ENCODE measurements at regions not wholly inside any gene's neighbourhood (a gene's known extent, or its start where the extent isn't known, plus 50 kb on each side); places are given as distances from the start of the nearest gene placed in this dataset.

- no peak for DNase-seq (ENCODE audit: low read depth)
These were observed 211.2 kb downstream of the SETD4 start for GRCh38 chr21:35849144-35849543.

DNA sequence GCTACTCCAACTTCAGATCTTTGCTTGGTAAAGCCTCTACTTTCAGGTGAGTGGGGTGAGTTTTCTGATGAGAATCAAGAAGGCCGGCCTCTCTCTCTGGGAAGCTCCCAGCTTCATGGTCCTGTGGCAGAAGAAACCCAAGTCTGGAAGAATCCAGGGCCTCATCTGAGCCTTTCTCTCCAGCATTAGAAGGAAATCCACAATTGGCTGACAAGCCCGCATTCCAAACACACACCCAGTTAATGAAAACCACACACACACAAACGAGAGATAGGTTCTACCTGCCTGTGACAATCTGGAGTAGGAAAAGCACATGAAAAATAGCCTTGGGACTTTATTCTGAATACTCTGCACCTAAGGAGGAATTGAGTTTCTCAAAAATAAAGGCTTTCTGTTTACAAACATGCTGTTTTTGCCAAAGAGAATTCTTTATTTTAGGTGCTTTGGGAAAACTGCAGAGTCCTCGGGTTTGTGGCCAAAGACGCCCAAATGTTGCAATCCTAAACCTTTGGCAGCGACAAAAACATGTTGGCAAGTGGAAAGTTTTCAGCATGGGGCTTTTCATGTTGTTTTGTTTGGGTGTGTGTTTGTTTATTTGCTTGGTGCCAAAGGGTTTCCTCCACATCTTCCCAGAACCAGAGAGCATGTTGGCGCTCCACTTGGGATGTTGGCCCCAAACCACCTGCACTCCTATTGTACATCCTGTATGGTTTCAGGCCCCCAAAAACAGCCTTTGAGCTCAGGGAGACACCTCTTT lies 216.2 kb downstream of the SETD4 start:
- no peak for DNase-seq (ENCODE audit: low read depth)

- no peak for DNase-seq (ENCODE audit: low read depth)
These were observed 219.4 kb downstream of the SETD4 start for GRCh38 chr21:35840949-35841348.

- DNase-seq (ENCODE audit: low read depth): peak; percentile 60
These were observed 220.0 kb downstream of the SETD4 start for GRCh38 chr21:35840197-35840799.

GRCh38 chr21:35838987-35839763 lies 221.2 kb downstream of the SETD4 start:
- DNase-seq (ENCODE audit: low read depth): no peak

DNA sequence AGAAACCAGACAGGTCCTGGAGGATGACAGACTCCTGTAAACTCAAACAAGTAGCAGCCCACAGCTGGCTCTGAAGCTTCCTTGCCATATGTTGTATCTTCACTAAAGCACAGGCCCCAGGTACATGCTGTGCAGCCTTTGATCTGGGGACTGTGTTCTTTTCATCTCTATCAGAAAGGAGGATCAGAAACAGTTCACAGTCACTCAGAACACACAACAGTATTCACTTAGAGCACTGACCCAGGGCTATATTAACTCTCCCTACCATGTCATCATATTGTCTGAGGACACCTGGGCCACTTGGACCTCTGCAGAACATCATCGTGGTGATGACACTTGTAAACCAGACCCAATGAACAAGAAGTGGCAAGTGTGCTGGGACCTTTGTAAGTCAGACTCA lies 222.0 kb downstream of the SETD4 start:
- no peak for DNase-seq (ENCODE audit: low read depth)

GRCh38 chr21:35833991-35834390 lies 226.3 kb downstream of the SETD4 start:
- no peak for DNase-seq (ENCODE audit: low read depth)

GRCh38 chr21:35833388-35833787 lies 226.9 kb downstream of the SETD4 start:
- DNase-seq (ENCODE audit: low read depth): no peak

GRCh38 chr21:35831230-35831629 lies 229.1 kb downstream of the SETD4 start:
- no peak for DNase-seq (ENCODE audit: low read depth)

DNA sequence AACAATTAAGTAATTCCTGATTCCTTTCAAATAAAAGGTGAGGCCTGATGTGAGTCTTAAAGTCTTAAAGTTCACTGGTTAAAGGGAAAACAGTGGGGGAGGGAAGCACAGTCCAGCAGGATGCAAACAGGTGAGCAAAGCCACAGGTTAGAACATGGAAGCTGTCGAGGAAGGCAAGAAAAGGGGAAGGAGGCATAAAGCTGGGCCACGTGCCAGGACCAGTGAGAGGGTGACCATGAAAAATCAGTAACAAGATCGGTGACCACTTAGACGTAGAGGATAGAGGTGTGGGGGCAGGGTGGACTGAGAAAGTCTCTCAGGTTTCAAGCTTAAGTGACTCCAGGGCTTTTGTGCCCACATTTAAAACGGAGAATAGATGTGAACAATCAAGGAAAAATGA lies 231.3 kb downstream of the SETD4 start:
- no peak for DNase-seq (ENCODE audit: low read depth)

DNA sequence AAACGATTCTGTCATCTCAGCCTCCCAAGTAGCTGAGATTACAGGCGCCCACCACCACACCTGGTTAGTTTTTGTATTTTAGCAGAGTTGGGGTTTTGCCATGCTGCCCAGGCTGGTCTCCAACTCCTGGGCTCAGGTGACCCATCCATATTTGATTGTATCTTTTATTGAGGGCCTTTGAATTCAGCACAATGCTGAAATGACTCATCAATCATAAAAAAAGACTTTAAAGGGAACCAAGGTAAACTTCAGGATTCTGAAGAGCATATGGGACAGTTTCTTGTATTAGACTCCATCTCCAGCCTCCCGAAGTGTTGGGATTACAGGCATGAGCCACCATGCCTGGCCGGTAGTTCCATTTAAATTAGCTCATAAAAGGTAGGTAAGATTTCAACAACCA lies 232.2 kb downstream of the SETD4 start:
- DNase-seq (ENCODE audit: low read depth): no peak

GRCh38 chr21:35827004-35827403 lies 233.3 kb downstream of the SETD4 start:
- no peak for DNase-seq (ENCODE audit: low read depth)

DNA sequence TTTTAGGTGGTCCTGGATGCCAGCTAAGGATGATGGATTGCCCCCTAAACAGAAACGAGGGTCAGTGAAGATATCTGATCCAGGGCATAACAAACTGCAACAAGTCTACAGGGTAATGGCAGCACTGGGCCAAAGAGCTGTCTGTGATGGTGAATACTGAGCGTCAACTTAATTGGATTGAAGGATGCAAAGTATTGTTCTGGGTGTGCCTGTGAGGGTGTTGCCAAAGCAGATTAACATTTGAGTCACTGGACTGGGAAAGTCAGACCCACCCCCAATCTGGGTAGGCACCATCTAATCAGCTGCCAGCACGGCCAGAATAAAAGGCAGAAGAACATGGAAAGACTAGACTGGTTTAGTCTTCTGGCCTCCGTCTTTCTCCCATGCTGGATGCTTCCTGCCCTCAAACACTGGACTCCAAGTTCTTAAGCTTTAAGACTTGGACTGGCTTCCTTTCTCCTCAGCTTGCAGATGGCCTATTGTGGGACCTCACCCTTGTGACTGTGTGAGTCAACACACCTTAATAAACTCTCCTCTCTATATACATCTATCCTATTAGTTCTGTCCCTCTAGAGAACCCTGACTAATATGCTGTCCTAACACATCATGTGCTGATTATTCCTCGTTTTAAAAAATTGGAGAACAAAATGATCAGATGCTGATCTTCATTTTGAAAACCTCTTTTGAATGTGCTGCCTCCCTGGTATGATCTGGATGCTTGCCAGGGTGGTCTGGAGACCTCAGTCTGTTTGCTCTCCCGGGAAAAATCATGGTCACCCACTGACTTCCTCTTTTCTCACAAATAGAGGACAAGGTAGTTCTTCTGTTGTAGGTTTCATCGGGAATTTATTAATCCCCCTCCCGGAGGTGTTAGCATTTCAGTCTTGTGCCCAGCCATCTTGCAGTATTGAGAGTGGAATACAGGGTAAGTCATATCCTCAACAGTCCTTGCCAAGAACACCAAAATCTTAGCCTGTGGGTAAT lies 234.7 kb downstream of the SETD4 start:
- no peak for DNase-seq (ENCODE audit: low read depth)

- DNase-seq (ENCODE audit: low read depth): no peak
These were observed 236.2 kb downstream of the SETD4 start for GRCh38 chr21:35824136-35824535.

- DNase-seq (ENCODE audit: low read depth): no peak
These were observed 241.2 kb downstream of the SETD4 start for GRCh38 chr21:35819134-35819533.

GRCh38 chr21:35818597-35818996 lies 241.7 kb downstream of the SETD4 start:
- no peak for DNase-seq (ENCODE audit: low read depth)

DNA sequence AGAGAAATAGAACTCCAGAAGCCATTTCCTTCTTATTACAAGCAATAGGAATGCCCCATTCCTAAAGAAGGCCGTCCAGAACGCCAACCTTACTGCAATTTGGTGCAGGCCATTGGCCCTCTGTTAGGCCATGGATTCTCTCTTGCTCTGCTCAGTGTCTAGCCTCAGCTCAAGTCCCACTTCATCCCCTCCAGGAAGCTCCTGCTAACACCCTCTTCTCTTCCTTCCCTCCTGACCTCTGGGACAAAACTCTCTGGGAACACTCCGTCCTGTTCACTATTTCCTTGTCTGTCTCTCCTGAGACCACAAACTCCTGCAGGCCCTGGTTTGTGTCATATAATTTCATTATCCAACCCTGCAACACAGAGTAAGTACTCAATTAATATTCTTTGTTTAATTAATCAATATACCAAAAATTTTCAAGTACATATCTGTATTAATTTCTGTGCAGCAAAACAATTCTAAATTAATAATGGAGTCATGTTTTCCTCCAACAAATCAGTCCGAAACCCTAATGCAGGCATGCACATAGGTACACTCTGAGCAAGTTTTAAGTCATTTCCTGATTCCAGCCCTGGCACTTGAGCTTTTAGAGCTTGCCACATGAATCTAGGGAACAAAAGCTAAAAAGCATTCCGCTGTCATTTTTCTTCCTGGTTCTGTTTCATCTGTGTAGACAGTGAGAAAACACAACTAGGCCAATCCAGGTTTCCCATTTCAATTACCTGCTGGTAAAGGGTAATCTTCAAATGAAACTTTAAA lies 245.3 kb downstream of the SETD4 start:
- no peak for DNase-seq (ENCODE audit: low read depth)

GRCh38 chr21:35812679-35813078 lies 247.6 kb downstream of the SETD4 start:
- no peak for DNase-seq (ENCODE audit: low read depth)

DNA sequence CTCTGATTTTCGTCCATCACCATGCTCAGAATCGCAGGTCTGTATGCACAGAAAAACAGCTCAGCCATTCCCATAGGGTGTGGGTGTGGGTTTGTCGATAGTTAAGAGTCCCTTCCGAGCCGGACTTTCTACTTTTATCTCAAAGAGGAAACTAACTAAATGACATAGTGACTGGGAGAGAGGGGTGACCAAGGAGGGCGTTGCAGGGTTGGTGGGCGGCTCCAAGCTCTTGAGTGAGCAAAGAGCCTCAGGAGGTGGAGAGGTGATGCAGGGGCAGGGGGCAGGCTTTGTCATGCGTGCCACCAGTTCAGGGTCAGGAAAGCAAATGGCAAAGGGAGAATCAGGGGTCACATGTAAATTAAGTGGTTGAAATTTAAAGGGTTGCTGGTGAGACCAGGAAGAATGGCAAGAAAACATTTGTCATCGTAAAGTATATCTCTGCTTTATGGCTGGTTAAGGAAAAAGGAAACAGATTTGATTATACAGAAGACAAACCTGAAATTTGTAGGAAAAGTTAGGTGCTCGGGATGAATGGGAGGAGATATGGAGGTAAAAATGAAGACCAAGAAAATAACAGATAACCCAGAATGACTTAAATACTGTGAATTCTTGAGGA lies 249.0 kb downstream of the SETD4 start:
- DNase-seq (ENCODE audit: low read depth): no peak

DNA sequence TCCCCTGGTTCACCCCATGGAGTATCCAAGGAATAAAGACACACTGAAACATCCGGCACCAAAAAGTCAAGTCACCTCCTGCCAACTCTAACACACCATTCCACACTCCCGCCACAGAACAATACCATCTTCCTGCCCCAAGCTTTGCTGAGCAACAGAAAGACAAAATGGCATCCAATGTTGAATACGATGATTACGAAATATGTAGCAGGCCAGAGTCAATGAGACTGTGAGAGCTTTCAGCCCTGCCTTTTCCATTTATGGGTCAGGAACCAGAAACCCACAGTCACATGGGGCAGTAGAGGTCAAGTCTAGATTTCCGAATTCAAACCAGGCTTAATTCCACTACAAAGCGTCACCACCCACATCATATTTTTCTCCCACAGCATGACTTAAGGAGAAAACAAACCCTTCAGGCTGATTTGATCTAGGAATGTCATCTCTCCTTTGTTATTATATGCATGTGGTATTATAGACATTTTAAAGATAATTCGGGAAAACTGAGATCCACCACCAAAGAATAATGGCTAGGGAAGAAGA lies 249.8 kb downstream of the SETD4 start:
- DNase-seq (ENCODE audit: low read depth): no peak
